Cardiac muscle cell (in vitro differentiated cells and primary cell): ENCODE measurements at regions not wholly inside any gene's neighbourhood (a gene's known extent, or its start where the extent isn't known, plus 50 kb on each side); places are given as distances from the start of the nearest gene placed in this dataset.

Experiments used
- DNase-seq, 2 donors: peaks; one replicate each; pipeline versions ENCODE4 v3.0.0 to v3.0.0-alpha.2; 2010 to 2017; ENCODE audit warnings: low read depth in 1 of 2, low spot score in 1 of 2
- H3K27ac ChIP-seq: fragments of 200-600 bp; sonication (generic); 2 replicates; pipeline ENCODE4 v1.5.1; 2016
- H3K27me3 ChIP-seq: fragments of 200-600 bp; sonication (generic); 2 replicates; pipeline ENCODE4 v1.6.0; 2016; ENCODE audit warnings: control low read depth
- H3K36me3 ChIP-seq: fragments of 200-600 bp; sonication (generic); 2 replicates; pipeline ENCODE4 v1.5.1; 2016; ENCODE audit warnings: control low read depth
- H3K4me1 ChIP-seq: fragments of 200-600 bp; sonication (generic); 2 replicates; pipeline ENCODE4 v1.8.1; 2017; ENCODE audit warnings: low read depth, mild to moderate bottlenecking, mixed run types
- H3K4me3 ChIP-seq: fragments of 200-600 bp; sonication (generic); 2 replicates; pipeline ENCODE4 v1.5.1; 2016; ENCODE audit warnings: mild to moderate bottlenecking
- H3K9me3 ChIP-seq: fragments of 200-600 bp; sonication (generic); 2 replicates; pipeline ENCODE4 v1.5.1; 2017; ENCODE audit warnings: low read depth, mild to moderate bottlenecking, control low read depth
- CTCF ChIP-seq: IDR thresholded peaks from 2 replicates; pipeline ENCODE4 v1.5.1; 2012; ENCODE audit warnings: low read depth, mild to moderate bottlenecking, low read length

DNA sequence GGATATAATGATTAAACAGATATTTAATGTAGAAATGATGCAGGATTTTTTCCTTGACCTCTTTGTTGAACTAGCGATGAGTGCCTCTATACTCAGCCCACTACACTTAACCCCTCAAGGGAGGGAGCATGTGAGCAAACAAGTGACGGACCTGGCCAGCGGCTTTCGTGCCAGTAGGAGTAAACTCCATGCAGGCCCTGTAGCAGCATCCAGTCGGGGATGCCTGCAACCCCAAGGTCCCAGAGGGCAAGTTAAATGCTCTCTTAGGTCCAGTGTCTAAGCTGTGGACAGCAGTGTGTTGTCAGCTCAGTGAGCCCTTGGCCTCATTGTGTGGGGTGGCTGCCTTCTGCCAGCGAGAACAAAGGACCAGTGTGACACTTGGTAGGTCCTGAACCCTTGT is 708.7 kb downstream of the TECRL start:
- DNase-seq, result no peak
- H3K4me1 ChIP-seq, result no peaks in the 10 kb centered on the region
- no peak for TF ChIP-seq CTCF
- H3K36me3 ChIP-seq, result no peaks in the 10 kb centered on the region
- no peaks in the 10 kb centered on the region for H3K27me3 ChIP-seq
- H3K9me3 ChIP-seq, result no peaks in the 10 kb centered on the region
- no peak overlapping the region for H3K27ac ChIP-seq
- H3K4me3 ChIP-seq, result no peak overlapping the region

DNA sequence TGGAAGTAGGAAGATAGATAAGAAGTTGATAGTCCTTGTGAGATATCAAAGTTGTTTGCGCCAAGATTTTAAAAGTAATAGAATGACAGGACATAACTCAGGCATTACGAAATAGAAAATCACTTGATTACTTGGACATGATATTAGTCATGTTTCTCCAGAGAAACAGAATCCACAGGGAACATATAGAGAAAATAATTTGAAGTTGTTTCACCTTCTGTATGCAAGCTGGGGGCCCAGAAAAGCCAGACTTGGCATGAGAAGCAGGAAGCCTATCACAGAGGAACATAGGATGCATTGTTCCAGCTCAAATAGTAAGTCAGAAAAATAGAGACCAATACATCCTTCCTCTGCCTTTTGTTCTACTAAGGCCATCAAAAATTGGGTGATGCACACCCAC is 715.9 kb downstream of the TECRL start:
- no peaks in the 10 kb centered on the region for H3K9me3 ChIP-seq
- H3K27me3 ChIP-seq, result no peaks in the 10 kb centered on the region
- H3K27ac ChIP-seq, result no peak overlapping the region
- no peaks in the 10 kb centered on the region for H3K4me1 ChIP-seq
- peak in 1 of 2 donors; percentile 23 for DNase-seq
- no peak overlapping the region for H3K4me3 ChIP-seq
- no peaks in the 10 kb centered on the region for H3K36me3 ChIP-seq
- no peak for TF ChIP-seq CTCF

GRCh38 chr4:63678358-63678931 is 730.8 kb downstream of the TECRL start:
- Histone ChIP-seq H3K36me3 (no peaks in the 10 kb centered on the region), H3K27me3 (no peaks in the 10 kb centered on the region), H3K9me3 (no peaks in the 10 kb centered on the region), H3K4me1 (no peaks in the 10 kb centered on the region), H3K27ac (no peak overlapping the region), H3K4me3 (no peak overlapping the region)
- TF ChIP-seq CTCF, result no peak
- DNase-seq, result no peak

DNA sequence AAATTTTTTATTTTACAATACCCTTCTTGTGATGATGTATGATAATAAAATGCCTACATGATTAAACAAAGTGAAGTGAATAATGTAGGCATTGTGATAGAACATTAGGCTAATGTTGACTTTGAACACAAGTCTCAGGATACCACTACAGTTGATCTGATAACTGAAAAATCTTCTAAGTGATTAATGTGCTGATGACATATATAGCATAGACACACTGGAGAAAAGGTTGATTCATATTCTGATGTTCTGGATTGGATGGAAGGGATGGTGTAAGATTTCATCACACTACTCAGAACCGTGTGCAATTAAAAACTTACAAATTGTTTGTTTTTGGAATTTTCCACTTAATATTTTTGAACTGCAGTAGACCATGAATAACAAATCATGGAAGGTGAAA is 738.5 kb downstream of the TECRL start:
- Histone ChIP-seq H3K9me3 (no peaks in the 10 kb centered on the region), H3K36me3 (no peaks in the 10 kb centered on the region), H3K4me3 (no peak overlapping the region), H3K4me1 (no peaks in the 10 kb centered on the region), H3K27me3 (no peaks in the 10 kb centered on the region), H3K27ac (no peak overlapping the region)
- no peak for DNase-seq
- no peak for TF ChIP-seq CTCF

DNA sequence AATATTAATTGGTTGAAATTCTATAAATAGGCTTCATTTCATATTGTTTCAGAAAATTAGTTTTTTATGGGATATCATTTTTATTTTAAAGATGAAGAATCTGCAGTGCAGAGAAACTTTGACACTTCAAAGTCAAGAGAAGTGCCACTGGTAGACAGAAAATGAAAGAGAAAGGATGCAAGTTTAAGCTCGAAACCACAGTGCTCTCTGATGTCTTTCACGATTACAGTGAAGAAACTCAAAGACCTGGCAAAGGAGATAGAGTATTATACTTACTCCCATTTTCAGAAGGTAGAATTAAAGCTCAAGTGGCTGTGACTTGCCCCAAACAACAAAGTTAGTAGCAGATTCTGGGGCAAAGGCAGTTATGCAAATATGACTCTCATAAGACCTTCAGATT is 745.4 kb downstream of the TECRL start:
- no peaks in the 10 kb centered on the region for H3K27me3 ChIP-seq
- no peak overlapping the region for H3K4me3 ChIP-seq
- TF ChIP-seq CTCF, result no peak
- no peaks in the 10 kb centered on the region for H3K9me3 ChIP-seq
- H3K27ac ChIP-seq, result no peak overlapping the region
- DNase-seq, result no peak
- no peaks in the 10 kb centered on the region for H3K36me3 ChIP-seq
- H3K4me1 ChIP-seq, result no peaks in the 10 kb centered on the region

DNA sequence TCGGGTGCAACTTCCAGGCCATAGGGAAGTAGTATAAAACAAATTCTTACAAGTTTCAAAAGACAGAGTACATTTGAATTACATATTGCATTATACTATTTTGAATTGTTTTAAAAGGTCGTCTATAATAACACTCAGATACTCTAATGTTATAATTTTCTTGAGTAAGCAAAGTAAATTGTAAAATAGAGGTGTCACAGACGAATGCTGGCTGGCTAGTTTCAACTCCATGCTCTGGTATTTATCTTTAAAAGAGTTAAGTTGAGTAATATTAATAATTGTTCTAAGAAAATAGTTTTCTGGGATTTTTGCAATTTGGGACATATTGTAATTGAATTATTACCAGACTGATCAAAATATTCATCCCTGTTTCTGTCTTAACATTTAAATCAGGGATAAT is 764.9 kb downstream of the TECRL start:
- no peak for DNase-seq
- Histone ChIP-seq H3K4me3 (no peak overlapping the region), H3K27me3 (no peaks in the 10 kb centered on the region), H3K4me1 (no peaks in the 10 kb centered on the region), H3K27ac (no peak overlapping the region), H3K36me3 (no peaks in the 10 kb centered on the region), H3K9me3 (no peaks in the 10 kb centered on the region)
- TF ChIP-seq CTCF, result no peak
